Dendritic cell treated with granulocyte-macrophage colony-stimulating factor and Interleukin-4, amounts not matched to agents 40 ng/mL and 50 ng/mL, for 4 days (primary cell): ENCODE measurements at regions not wholly inside any gene's neighbourhood (a gene's known extent, or its start where the extent isn't known, plus 50 kb on each side); places are given as distances from the start of the nearest gene placed in this dataset.
"Not testable (repeated sequence)": the region's sequence is repeated elsewhere in the genome, so short reads cannot be mapped to it uniquely, and the experiment has no call there.

Source experiments
- H3K27ac Mint-ChIP-seq: one replicate; pipeline ENCODE4 v1.8.0; 2022; ENCODE audit warnings: mild to moderate bottlenecking, mixed read lengths
- H3K27me3 Mint-ChIP-seq: one replicate; pipeline ENCODE4 v1.8.0; 2022; ENCODE audit warnings: mild to moderate bottlenecking, mixed read lengths
- H3K36me3 Mint-ChIP-seq: one replicate; pipeline ENCODE4 v1.8.0; 2022; ENCODE audit warnings: low read depth, mixed read lengths
- H3K4me1 Mint-ChIP-seq: one replicate; pipeline ENCODE4 v1.8.0; 2022; ENCODE audit warnings: low read depth, mixed read lengths
- H3K4me3 Mint-ChIP-seq: one replicate; pipeline ENCODE4 v1.8.0; 2022; ENCODE audit warnings: mild to moderate bottlenecking, moderate library complexity, mixed read lengths
- H3K9me3 Mint-ChIP-seq: one replicate; pipeline ENCODE4 v1.8.0; 2022; ENCODE audit warnings: mixed read lengths
- intact Hi-C: fragments of 100-400 bp; cut with micrococcal nuclease; formaldehyde crosslinking; loops from one replicate; pipeline ENCODE4 v1.15.0; 2022

DNA sequence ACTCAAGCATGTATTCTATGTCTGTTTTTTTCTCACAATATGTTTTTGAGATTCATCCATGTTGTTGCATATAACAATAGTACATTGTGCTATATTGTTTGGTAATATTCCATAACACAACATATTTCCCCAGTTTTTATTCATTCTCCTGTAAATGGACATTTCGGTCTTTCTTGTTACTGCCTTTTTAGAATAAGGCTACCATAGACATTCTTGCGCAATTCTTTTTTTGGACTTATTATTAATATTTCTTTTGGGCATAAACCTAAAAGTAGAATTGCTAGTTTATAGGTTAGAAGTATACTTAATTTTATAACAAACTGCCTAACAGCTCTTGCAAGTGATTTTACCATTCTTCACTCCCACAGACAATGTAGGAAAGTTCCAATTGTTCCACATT lies 573.0 kb downstream of the ADGRL2 start:
- Mint-ChIP-seq H3K9me3 (peaks cover 9% of the 10 kb centered on the region), H3K36me3 (no peaks in the 10 kb centered on the region), H3K4me1 (no peaks in the 10 kb centered on the region), H3K27ac (no peak overlapping the region), H3K27me3 (no peaks in the 10 kb centered on the region), H3K4me3 (no peak overlapping the region)
- intact Hi-C loops = no loop called here

- peaks cover 23% of the 10 kb centered on the region for H3K9me3 Mint-ChIP-seq
- H3K4me1 Mint-ChIP-seq = no peaks in the 10 kb centered on the region
- no peaks in the 10 kb centered on the region for H3K27me3 Mint-ChIP-seq
- H3K36me3 Mint-ChIP-seq = no peaks in the 10 kb centered on the region
- H3K4me3 Mint-ChIP-seq = no peak overlapping the region
- no peak overlapping the region for H3K27ac Mint-ChIP-seq
- intact Hi-C loops = no loop called here
Observed at GRCh38 chr1:82371844-82372498, 571.2 kb downstream of the ADGRL2 start.

- H3K27ac Mint-ChIP-seq = no peak overlapping the region
- no peak overlapping the region for H3K4me3 Mint-ChIP-seq
- intact Hi-C loops = no loop called here
- peaks cover 14% of the 10 kb centered on the region for H3K9me3 Mint-ChIP-seq
- no peaks in the 10 kb centered on the region for H3K4me1 Mint-ChIP-seq
- no peaks in the 10 kb centered on the region for H3K36me3 Mint-ChIP-seq
- H3K27me3 Mint-ChIP-seq = no peaks in the 10 kb centered on the region
Observed at GRCh38 chr1:82367456-82367855, 566.7 kb downstream of the ADGRL2 start.

GRCh38 chr1:82366689-82367088 lies 566.0 kb downstream of the ADGRL2 start:
- H3K4me3 Mint-ChIP-seq = no peak overlapping the region
- intact Hi-C loops = no loop called here
- no peaks in the 10 kb centered on the region for H3K36me3 Mint-ChIP-seq
- no peaks in the 10 kb centered on the region for H3K4me1 Mint-ChIP-seq
- no peak overlapping the region for H3K27ac Mint-ChIP-seq
- H3K27me3 Mint-ChIP-seq = no peaks in the 10 kb centered on the region
- peaks cover 14% of the 10 kb centered on the region for H3K9me3 Mint-ChIP-seq

GRCh38 chr1:82359541-82359940 lies 558.8 kb downstream of the ADGRL2 start:
- H3K4me1 Mint-ChIP-seq, intact Hi-C loops, H3K4me3 Mint-ChIP-seq, H3K9me3 Mint-ChIP-seq, H3K27me3 Mint-ChIP-seq, H3K27ac Mint-ChIP-seq, H3K36me3 Mint-ChIP-seq: not testable (repeated sequence)

- H3K4me3 Mint-ChIP-seq, H3K4me1 Mint-ChIP-seq, H3K9me3 Mint-ChIP-seq, intact Hi-C loops, H3K27me3 Mint-ChIP-seq, H3K27ac Mint-ChIP-seq, H3K36me3 Mint-ChIP-seq: not testable (repeated sequence)
Observed at GRCh38 chr1:82358706-82359105, 558.0 kb downstream of the ADGRL2 start.

DNA sequence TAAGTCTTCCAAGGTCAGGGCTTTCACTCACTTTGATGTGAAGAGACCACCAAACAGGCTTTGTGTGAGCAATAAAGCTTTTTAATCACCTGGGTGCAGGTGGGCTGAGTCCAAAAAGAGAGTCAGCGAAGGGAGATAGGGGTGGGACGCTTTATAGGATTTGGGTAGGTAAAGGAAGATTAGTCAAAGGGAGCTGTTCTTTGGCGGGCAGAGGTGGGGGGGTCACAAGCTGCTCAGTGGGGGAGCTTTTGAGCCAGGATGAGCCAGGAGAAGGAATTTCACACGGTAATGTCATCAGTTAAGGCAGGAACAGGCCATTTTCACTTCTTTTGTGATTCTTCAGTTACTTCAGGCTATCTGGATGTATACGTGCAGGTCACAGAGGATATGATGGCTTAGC lies 553.8 kb downstream of the ADGRL2 start:
- H3K27ac Mint-ChIP-seq, H3K4me3 Mint-ChIP-seq, H3K4me1 Mint-ChIP-seq, H3K27me3 Mint-ChIP-seq, intact Hi-C loops, H3K36me3 Mint-ChIP-seq: not testable (repeated sequence)
- H3K9me3 Mint-ChIP-seq = peaks cover 16% of the 10 kb centered on the region

DNA sequence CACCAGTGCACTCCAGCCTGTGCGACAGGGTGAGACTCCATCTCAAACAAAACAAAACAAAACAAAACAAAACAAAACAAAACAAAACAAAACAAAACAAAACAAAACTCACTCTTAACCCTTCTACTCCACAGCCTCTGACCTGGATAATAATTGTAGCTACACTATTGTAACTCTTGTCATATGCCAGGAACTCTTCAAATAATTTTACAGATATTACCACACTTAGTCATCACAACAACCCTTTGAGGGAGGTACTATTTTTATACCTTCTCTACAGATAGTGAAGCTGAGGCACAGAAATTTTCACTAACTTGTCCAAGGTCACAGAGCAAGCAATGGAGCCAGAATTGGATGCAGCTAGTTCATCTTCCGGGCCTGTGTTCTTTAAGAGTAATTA lies 547.8 kb downstream of the ADGRL2 start:
- H3K4me1 Mint-ChIP-seq = no peaks in the 10 kb centered on the region
- intact Hi-C loops = no loop called here
- no peak overlapping the region for H3K27ac Mint-ChIP-seq
- H3K9me3 Mint-ChIP-seq = peaks cover 31% of the 10 kb centered on the region
- H3K4me3 Mint-ChIP-seq = no peak overlapping the region
- H3K36me3 Mint-ChIP-seq = no peaks in the 10 kb centered on the region
- H3K27me3 Mint-ChIP-seq = no peaks in the 10 kb centered on the region

DNA sequence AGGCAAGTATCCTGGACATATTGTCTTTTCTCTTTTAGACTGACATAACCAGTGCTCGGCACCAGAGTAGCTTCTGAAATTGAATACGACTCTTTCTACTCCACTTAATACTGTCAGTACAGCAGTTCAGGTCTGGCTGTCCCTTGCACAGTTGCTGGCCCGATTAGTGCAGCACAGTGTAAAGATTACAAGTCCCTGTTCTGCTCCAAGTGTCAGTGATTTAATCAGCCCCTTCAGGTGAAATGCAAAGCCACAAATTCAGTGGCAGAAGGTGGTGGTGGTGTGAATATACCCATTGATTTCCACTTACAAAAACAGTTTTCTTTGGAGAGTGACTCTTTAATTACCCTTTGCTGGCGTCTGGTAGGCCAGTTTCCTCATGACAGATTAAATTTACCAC lies 545.4 kb downstream of the ADGRL2 start:
- H3K4me3 Mint-ChIP-seq = no peak overlapping the region
- peaks cover 30% of the 10 kb centered on the region for H3K9me3 Mint-ChIP-seq
- H3K27ac Mint-ChIP-seq = no peak overlapping the region
- H3K27me3 Mint-ChIP-seq = no peaks in the 10 kb centered on the region
- H3K36me3 Mint-ChIP-seq = no peaks in the 10 kb centered on the region
- intact Hi-C loops = no loop called here
- H3K4me1 Mint-ChIP-seq = no peaks in the 10 kb centered on the region

DNA sequence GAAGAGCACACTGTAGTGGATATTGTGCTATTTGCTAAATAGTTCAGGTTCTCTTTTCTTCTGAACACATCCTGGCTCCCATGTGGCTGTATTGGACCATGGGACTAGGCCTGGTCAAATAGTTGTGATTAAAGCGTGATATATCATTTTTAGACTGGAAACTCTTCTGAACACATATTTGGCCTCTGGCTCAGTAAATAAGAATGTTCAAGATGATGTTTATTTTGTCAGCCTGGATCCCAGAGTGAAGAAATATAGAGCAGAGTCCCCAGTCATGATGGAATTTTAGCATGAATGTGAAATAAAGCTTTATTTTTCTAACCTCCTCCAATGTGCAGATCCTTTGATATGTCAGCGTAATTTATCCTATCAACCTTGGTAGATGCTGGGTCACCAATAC lies 542.6 kb downstream of the ADGRL2 start:
- Mint-ChIP-seq H3K27ac (no peak overlapping the region), H3K9me3 (peaks cover 3% of the 10 kb centered on the region), H3K36me3 (no peaks in the 10 kb centered on the region), H3K27me3 (no peaks in the 10 kb centered on the region), H3K4me1 (no peaks in the 10 kb centered on the region), H3K4me3 (no peak overlapping the region)
- intact Hi-C loops = no loop called here

DNA sequence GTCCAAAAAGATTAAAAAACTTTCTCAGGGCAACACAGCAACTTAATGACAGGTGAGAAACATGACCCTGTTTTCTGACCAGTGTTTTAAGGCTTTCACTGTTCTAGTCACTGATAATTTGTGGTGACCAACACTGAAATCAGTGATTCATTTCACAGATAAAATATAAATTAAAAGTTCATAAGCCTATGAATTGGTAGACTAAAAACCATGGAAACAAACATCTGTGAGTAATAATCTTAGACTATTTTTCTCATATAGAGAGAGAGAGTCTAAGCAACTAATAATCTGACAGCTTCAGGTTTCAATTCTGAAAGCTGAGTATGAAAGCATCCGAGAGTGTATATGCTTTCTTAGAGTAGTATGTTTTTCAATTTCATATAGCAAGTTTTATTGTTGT lies 536.9 kb downstream of the ADGRL2 start:
- intact Hi-C loops = no loop called here
- H3K4me3 Mint-ChIP-seq = no peak overlapping the region
- H3K27me3 Mint-ChIP-seq = no peaks in the 10 kb centered on the region
- no peak overlapping the region for H3K27ac Mint-ChIP-seq
- H3K9me3 Mint-ChIP-seq = peaks cover 9% of the 10 kb centered on the region
- H3K4me1 Mint-ChIP-seq = peaks cover 6% of the 10 kb centered on the region
- no peaks in the 10 kb centered on the region for H3K36me3 Mint-ChIP-seq

DNA sequence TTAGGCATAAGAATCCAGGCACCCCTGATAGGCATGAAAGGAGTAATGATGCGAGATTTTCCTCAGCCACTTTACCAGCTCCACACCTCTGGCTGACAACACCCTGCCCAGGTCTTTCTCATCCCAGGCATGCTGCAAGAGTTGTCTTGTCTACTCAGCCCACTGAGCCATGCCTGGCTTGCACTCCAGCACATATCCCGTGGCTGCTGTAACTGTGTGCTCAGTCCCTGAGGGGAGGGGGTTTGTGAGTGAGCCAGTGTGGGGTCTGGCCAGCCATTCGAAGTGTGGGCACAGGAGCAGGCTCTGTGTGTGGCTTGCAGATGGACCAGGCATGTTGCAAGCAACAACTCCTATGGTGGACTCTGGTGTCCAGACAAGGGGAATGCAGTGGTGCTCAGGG lies 529.6 kb downstream of the ADGRL2 start:
- H3K36me3 Mint-ChIP-seq = no peaks in the 10 kb centered on the region
- H3K4me1 Mint-ChIP-seq = no peaks in the 10 kb centered on the region
- no peak overlapping the region for H3K4me3 Mint-ChIP-seq
- intact Hi-C loops = no loop called here
- H3K27ac Mint-ChIP-seq = no peak overlapping the region
- peaks cover 31% of the 10 kb centered on the region for H3K9me3 Mint-ChIP-seq
- H3K27me3 Mint-ChIP-seq = no peaks in the 10 kb centered on the region

DNA sequence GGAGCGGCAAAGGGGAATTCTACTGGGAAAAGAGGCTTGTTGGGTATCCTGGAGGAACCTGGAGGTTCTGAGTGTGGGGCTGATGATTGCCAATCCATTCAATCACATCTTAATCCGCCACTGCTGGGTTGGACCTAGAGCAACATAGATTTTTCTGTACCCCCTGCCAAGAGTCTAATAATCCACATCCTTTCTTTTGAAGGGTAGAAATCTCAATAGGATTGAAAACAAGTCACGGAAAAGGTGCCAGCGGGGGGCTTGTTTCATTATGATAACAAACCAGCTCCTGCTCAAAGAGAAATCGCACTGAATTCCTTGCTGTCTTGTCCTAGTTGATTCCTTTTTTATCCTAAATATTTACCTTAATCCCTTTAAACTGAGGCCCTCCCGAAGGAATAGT lies 528.5 kb downstream of the ADGRL2 start:
- H3K36me3 Mint-ChIP-seq = no peaks in the 10 kb centered on the region
- H3K27me3 Mint-ChIP-seq = no peaks in the 10 kb centered on the region
- H3K4me1 Mint-ChIP-seq = no peaks in the 10 kb centered on the region
- no peak overlapping the region for H3K27ac Mint-ChIP-seq
- peaks cover 31% of the 10 kb centered on the region for H3K9me3 Mint-ChIP-seq
- no peak overlapping the region for H3K4me3 Mint-ChIP-seq
- intact Hi-C loops = no loop called here

DNA sequence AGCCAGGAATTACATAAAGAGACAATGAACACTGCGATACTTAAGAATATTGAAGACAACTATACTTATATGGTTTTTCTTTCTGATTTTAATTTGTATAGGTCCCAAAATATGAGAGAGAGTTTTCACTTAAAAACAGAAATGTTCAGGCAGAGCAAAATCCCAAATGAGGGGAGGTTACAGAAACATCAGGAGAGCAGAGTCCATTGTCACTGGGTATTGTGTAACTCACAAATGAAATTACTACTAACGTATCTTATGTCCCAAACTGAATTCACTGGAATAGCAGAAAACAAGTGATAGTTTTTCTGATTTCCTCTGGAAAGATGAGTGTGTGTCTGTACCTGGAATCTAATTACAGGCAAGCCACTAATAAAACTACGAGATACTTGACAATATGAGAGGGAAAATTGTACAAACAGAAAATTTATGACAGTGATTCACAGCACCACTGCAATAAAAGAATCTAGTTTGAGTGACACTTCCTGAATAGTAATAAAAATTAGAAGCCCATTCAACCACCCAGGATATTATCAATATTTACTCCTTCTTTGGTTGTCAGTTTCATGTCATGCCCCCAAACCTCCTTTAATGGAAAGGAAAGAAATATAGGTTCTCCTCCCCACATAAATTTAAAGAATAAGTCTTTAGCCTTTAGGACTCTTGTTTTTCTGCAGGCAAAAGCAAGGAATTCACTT lies 522.6 kb downstream of the ADGRL2 start:
- Mint-ChIP-seq H3K27me3 (no peaks in the 10 kb centered on the region), H3K36me3 (no peaks in the 10 kb centered on the region), H3K27ac (no peak overlapping the region), H3K4me3 (no peak overlapping the region), H3K4me1 (no peaks in the 10 kb centered on the region), H3K9me3 (peaks cover 9% of the 10 kb centered on the region)
- intact Hi-C loops = no loop called here

- intact Hi-C loops = no loop called here
- Mint-ChIP-seq H3K4me1 (no peaks in the 10 kb centered on the region), H3K27ac (no peak overlapping the region), H3K36me3 (no peaks in the 10 kb centered on the region), H3K27me3 (no peaks in the 10 kb centered on the region), H3K9me3 (peaks cover 9% of the 10 kb centered on the region), H3K4me3 (no peak overlapping the region)
Observed at GRCh38 chr1:82321794-82322193, 521.1 kb downstream of the ADGRL2 start.
